Keratinocyte (primary cell): ENCODE measurements at regions not wholly inside any gene's neighbourhood (a gene's known extent, or its start where the extent isn't known, plus 50 kb on each side); places are given as distances from the start of the nearest gene placed in this dataset.

Experiments used
- DNase-seq: peaks from one replicate; pipeline ENCODE4 v3.0.0-alpha.2; 2011; ENCODE audit warnings: low read depth, missing footprints, low spot score
- FAIRE-seq: peaks from 2 replicates; lab custom pipeline; 2011; peaks lifted over from hg19 to GRCh38; lab: Jason Lieb, UNC
- H2AFZ ChIP-seq: 2 replicates; pipeline ENCODE4 v1.6.0; 2012; ENCODE audit warnings: low read length, control low read depth, inconsistent platforms; ENCODE audit not compliant: control insufficient read depth
- H3K27ac ChIP-seq: 2 replicates; pipeline ENCODE4 v1.5.1; 2011; ENCODE audit warnings: low read length; ENCODE audit not compliant: control insufficient read depth, insufficient read depth
- H3K27me3 ChIP-seq: 3 replicates; pipeline ENCODE4 v1.6.0; 2011; ENCODE audit warnings: low read length; ENCODE audit not compliant: control insufficient read depth, insufficient read depth; ENCODE audit errors: extremely low read depth
- H3K36me3 ChIP-seq, 2 experiments: 2 replicates in 1 of 2; 3 replicates in 1 of 2; pipeline ENCODE4 v1.5.1; 2011; ENCODE audit warnings: low read length in 2 of 2, mild to moderate bottlenecking in 1 of 2; ENCODE audit not compliant: control insufficient read depth in 2 of 2, insufficient read depth in 2 of 2; ENCODE audit errors: extremely low read depth in 1 of 2
- H3K4me1 ChIP-seq: 3 replicates; pipeline ENCODE4 v1.5.1; 2011; ENCODE audit warnings: low read length; ENCODE audit not compliant: control insufficient read depth, insufficient read depth; ENCODE audit errors: extremely low read depth
- H3K4me2 ChIP-seq: 3 replicates; pipeline ENCODE4 v1.6.0; 2011; ENCODE audit warnings: low read depth, low read length; ENCODE audit not compliant: control insufficient read depth, insufficient read depth; ENCODE audit errors: extremely low read depth
- H3K4me3 ChIP-seq, 3 experiments: fragments of 200-600 bp in 1 of 3; sonication (generic) in 1 of 3; 2 replicates in 2 of 3; 3 replicates in 1 of 3; pipeline ENCODE4 v1.5.1; 2011 to 2016; ENCODE audit warnings: low read length in 3 of 3, mild to moderate bottlenecking in 3 of 3, control low read depth in 2 of 3, inconsistent platforms in 1 of 3, low read depth in 1 of 3, mixed read lengths in 1 of 3, mixed run types in 1 of 3, moderate library complexity in 1 of 3; ENCODE audit not compliant: control insufficient read depth in 2 of 3, insufficient read depth in 2 of 3; ENCODE audit errors: extremely low read depth in 1 of 3
- H3K79me2 ChIP-seq: 2 replicates; pipeline ENCODE4 v1.6.0; 2012; ENCODE audit warnings: low read length; ENCODE audit not compliant: control insufficient read depth, insufficient read depth
- H3K9ac ChIP-seq: 3 replicates; pipeline ENCODE4 v1.6.0; 2011; ENCODE audit warnings: low read length; ENCODE audit not compliant: control insufficient read depth, insufficient read depth; ENCODE audit errors: extremely low read depth
- H3K9me1 ChIP-seq: 3 replicates; pipeline ENCODE4 v1.6.0; 2011; ENCODE audit warnings: low read length; ENCODE audit not compliant: control insufficient read depth, insufficient read depth; ENCODE audit errors: extremely low read depth
- H3K9me3 ChIP-seq: 2 replicates; pipeline ENCODE4 v1.5.1; 2012; ENCODE audit warnings: low read depth, low read length; ENCODE audit not compliant: control insufficient read depth
- H4K20me1 ChIP-seq: 3 replicates; pipeline ENCODE4 v1.6.0; 2011; ENCODE audit warnings: low read length; ENCODE audit not compliant: control insufficient read depth, insufficient read depth; ENCODE audit errors: extremely low read depth
- EZH2 ChIP-seq: IDR thresholded peaks from one replicate; pipeline ENCODE4 v1.6.1; 2012; ENCODE audit warnings: inconsistent platforms, mild to moderate bottlenecking, low read length, moderate library complexity
- dilution Hi-C: fragments of 300-500 bp; cut with MboI; formaldehyde crosslinking; loops from one replicate; pipeline ENCODE4 v1.7.0; 2020; ENCODE audit warnings: low sequenced_read_pairs; ENCODE audit not compliant: extremely low pct_ligation_motif_present
- TF ChIP-seq, protein P1 (sequence below), 3 experiments: IDR thresholded peaks in 1 of 3; conservative IDR thresholded peaks in 1 of 3; optimal IDR thresholded peaks in 1 of 3; 2 replicates in 2 of 3; 3 replicates in 1 of 3; pipeline versions ENCODE3 to v1.5.1; 2011; ENCODE audit warnings: low read length in 3 of 3, mild to moderate bottlenecking in 3 of 3, moderate library complexity in 2 of 3, control low read depth in 1 of 3, inconsistent platforms in 1 of 3; ENCODE audit not compliant: insufficient read depth in 2 of 3; ENCODE audit errors: extremely low read depth in 1 of 3

DNA sequence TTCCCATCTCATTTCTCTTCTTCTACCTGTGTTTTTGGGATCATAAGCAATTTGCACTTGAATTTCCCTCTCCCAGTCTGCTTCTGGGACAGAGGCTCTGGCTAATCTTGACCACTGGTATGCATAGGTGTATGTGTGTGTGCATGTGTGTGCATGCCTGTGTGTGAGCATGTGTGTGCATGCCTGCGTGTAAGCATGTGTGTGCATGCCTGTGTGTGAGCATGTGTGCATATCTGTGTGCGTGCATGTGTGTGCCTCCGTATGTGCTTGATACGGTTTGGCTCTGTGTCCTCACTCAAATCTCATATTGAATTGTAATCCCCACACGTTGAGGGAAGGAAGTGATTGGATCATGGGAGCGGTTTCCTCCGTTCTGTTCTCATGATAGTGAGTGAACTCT lies 77.7 kb downstream of the HAPSTR1 start:
- no peaks in the 10 kb centered on the region for H3K9me3 ChIP-seq
- H3K4me3 ChIP-seq, result no peak overlapping the region
- H3K4me1 ChIP-seq, result no peaks in the 10 kb centered on the region
- TF ChIP-seq, protein P1, sequence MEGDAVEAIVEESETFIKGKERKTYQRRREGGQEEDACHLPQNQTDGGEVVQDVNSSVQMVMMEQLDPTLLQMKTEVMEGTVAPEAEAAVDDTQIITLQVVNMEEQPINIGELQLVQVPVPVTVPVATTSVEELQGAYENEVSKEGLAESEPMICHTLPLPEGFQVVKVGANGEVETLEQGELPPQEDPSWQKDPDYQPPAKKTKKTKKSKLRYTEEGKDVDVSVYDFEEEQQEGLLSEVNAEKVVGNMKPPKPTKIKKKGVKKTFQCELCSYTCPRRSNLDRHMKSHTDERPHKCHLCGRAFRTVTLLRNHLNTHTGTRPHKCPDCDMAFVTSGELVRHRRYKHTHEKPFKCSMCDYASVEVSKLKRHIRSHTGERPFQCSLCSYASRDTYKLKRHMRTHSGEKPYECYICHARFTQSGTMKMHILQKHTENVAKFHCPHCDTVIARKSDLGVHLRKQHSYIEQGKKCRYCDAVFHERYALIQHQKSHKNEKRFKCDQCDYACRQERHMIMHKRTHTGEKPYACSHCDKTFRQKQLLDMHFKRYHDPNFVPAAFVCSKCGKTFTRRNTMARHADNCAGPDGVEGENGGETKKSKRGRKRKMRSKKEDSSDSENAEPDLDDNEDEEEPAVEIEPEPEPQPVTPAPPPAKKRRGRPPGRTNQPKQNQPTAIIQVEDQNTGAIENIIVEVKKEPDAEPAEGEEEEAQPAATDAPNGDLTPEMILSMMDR (optimal IDR thresholded peaks at IDR 0.05 in 1 of 3, IDR thresholded peaks at IDR 0.05 in 1 of 3, conservative IDR thresholded peaks at IDR 0.05 in 1 of 3; ENCODE audit: extremely low read depth in 1 of 3, insufficient read depth in 2 of 3, low read length in 3 of 3), result no peak
- no peak for TF ChIP-seq EZH2
- dilution Hi-C loops, result no loop called here
- H3K79me2 ChIP-seq, result no peaks in the 10 kb centered on the region
- H4K20me1 ChIP-seq, result no peaks in the 10 kb centered on the region
- FAIRE-seq (no peak), DNase-seq (no peak)
- no peaks in the 10 kb centered on the region for H3K9me1 ChIP-seq
- no peak overlapping the region for H3K9ac ChIP-seq
- no peaks in the 10 kb centered on the region for H3K36me3 ChIP-seq
- H2AFZ ChIP-seq, result no peak overlapping the region
- no peak overlapping the region for H3K4me2 ChIP-seq
- no peak overlapping the region for H3K27ac ChIP-seq
- H3K27me3 ChIP-seq, result no peaks in the 10 kb centered on the region

DNA sequence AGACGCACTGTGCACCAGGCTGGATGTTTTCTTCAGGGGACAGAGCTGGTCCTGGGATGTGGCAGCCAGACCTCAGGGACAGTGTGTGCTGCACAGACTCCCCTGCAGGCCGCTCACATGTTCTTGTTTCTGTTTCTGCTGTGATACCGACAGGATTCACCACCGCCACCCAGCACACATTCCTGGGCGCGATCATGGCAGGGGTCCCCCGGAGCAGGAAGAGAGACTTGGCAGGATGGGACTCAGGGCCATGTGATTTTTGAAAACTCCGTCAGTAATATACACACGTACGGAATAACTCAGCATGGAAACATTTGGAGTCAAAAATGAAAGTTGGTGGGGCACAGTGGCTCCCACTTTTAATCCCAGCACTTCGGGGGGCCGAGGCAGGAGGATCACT lies 79.0 kb downstream of the HAPSTR1 start:
- dilution Hi-C loops, result no loop called here
- TF ChIP-seq EZH2, result no peak
- TF ChIP-seq, protein P1 (optimal IDR thresholded peaks at IDR 0.05 in 1 of 3, IDR thresholded peaks at IDR 0.05 in 1 of 3, conservative IDR thresholded peaks at IDR 0.05 in 1 of 3; ENCODE audit: extremely low read depth in 1 of 3, insufficient read depth in 2 of 3, low read length in 3 of 3), result no peak
- H3K9me1 ChIP-seq, result no peaks in the 10 kb centered on the region
- H3K36me3 ChIP-seq, result no peaks in the 10 kb centered on the region
- no peaks in the 10 kb centered on the region for H3K79me2 ChIP-seq
- no peaks in the 10 kb centered on the region for H3K27me3 ChIP-seq
- no peak overlapping the region for H2AFZ ChIP-seq
- H3K4me2 ChIP-seq, result no peak overlapping the region
- H3K9ac ChIP-seq, result no peak overlapping the region
- no peaks in the 10 kb centered on the region for H3K4me1 ChIP-seq
- no peaks in the 10 kb centered on the region for H3K9me3 ChIP-seq
- DNase-seq (no peak), FAIRE-seq (no peak)
- no peaks in the 10 kb centered on the region for H4K20me1 ChIP-seq
- H3K27ac ChIP-seq, result no peak overlapping the region
- H3K4me3 ChIP-seq, result no peak overlapping the region
